Uterus (tissue), 3 donors: ENCODE measurements at regions not wholly inside any gene's neighbourhood (a gene's known extent, or its start where the extent isn't known, plus 50 kb on each side); places are given as distances from the start of the nearest gene placed in this dataset.

Experiments
- DNase-seq, 2 donors: peaks; one replicate each; pipeline ENCODE4 v3.0.0-alpha.2; 2019 to 2020
- H3K27ac ChIP-seq, 2 donors: fragments of 200-600 bp; sonication (generic); 1 replicate in 1 of 2; 2 replicates in 1 of 2; pipeline ENCODE4 v1.5.1; 2016 to 2018
- H3K27me3 ChIP-seq, 2 donors: fragments of 200-600 bp; sonication (generic); one replicate each; pipeline ENCODE4 v1.5.1; 2018 to 2019; ENCODE audit warnings: control low read depth in 1 of 2
- H3K36me3 ChIP-seq, 2 donors: fragments of 200-600 bp; sonication (generic); one replicate each; pipeline ENCODE4 v1.5.1; 2019; ENCODE audit warnings: control low read depth in 1 of 2
- H3K4me1 ChIP-seq, 2 donors: fragments of 200-600 bp; sonication (generic); one replicate each; pipeline ENCODE4 v1.5.1; 2018 to 2019; ENCODE audit warnings: control low read depth in 1 of 2
- H3K4me3 ChIP-seq, 2 donors: fragments of 200-600 bp; sonication (generic); 1 replicate in 1 of 2; 2 replicates in 1 of 2; pipeline ENCODE4 v1.5.1; 2018 to 2019; ENCODE audit warnings: mild to moderate bottlenecking in 1 of 2
- H3K9me3 ChIP-seq, 2 donors: fragments of 200-600 bp; sonication (generic); one replicate each; pipeline ENCODE4 v1.5.1; 2019; ENCODE audit warnings: control low read depth in 1 of 2
- CTCF ChIP-seq, 4 experiments: fragments of 200-600 bp in 2 of 4; fragments of 450-650 bp in 2 of 4; sonication (generic) in 2 of 4; IDR thresholded peaks; one replicate each; pipeline ENCODE4 v1.5.1; 2016 to 2019; ENCODE audit warnings: antibody characterized with exemption in 4 of 4, mild to moderate bottlenecking in 2 of 4, moderate library complexity in 1 of 4
- POLR2A ChIP-seq, 2 donors: fragments of 450-650 bp; IDR thresholded peaks; one replicate each; pipeline ENCODE4 v1.6.1; 2016; ENCODE audit warnings: antibody characterized with exemption in 2 of 2, mild to moderate bottlenecking in 1 of 2, moderate library complexity in 1 of 2
- intact Hi-C: fragments of 100-400 bp; cut with DNase I; formaldehyde crosslinking; loops from one replicate; pipeline ENCODE4 v1.15.1; 2023; ENCODE audit warnings: low total_unique reads
- donor health status: DM: yes; HTN: yes; CAD: no.

- no peak overlapping the region for H3K27ac ChIP-seq
- H3K27me3 ChIP-seq, result no peaks in the 10 kb centered on the region
- H3K9me3 ChIP-seq, result no peaks in the 10 kb centered on the region
- no peak for DNase-seq
- intact Hi-C loops, result no loop called here
- H3K36me3 ChIP-seq, result no peaks in the 10 kb centered on the region
- TF ChIP-seq POLR2A (IDR thresholded peaks at IDR 0.05) (no peak), CTCF (IDR thresholded peaks at IDR 0.05) (no peak)
- no peaks in the 10 kb centered on the region for H3K4me1 ChIP-seq
- no peak overlapping the region for H3K4me3 ChIP-seq
Measured at GRCh38 chr13:90826688-90827087, 520.8 kb upstream of the MIR17HG start.

DNA sequence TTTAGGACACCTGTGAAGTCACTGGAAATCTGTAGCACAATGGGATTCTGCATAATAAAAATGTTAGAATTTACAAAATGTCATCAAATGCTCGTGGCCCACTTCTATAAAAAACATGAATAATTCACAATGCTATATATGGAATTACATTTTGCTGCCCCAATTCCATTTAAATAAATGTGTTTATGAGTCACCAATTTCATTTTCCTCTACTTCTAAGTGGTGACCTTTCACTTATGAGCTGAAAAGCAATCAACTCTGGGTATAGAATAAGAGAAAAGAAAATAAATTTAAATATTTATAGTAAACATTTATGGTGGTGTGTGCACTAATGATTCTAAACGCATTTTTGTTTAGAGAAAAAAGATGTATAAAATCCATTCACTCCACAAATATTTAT is 516.7 kb upstream of the MIR17HG start:
- Histone ChIP-seq H3K4me3 (no peak overlapping the region), H3K27ac (no peak overlapping the region), H3K27me3 (no peaks in the 10 kb centered on the region), H3K36me3 (no peaks in the 10 kb centered on the region), H3K9me3 (no peaks in the 10 kb centered on the region), H3K4me1 (no peaks in the 10 kb centered on the region)
- no peak for DNase-seq
- TF ChIP-seq CTCF (IDR thresholded peaks at IDR 0.05), result no peak
- intact Hi-C loops, result no loop called here

DNA sequence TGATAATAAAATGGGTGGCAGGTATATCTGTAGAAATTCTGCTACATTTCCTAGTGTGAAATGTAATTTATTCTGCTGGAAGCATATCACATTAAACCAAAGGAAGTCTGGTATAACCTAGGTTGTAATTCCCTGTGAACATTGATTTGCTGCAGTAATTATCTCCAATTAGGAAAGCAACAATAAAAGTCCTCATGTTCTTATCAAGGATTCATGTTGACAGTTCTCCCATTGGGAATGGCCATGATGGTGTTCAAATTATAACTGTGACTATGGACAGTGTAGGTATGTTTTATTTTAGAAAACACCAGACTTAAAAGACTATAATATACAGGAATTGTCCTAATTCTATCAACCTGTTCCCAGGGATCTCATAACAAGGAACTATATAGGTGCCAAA is 513.5 kb upstream of the MIR17HG start:
- Histone ChIP-seq H3K9me3 (no peaks in the 10 kb centered on the region), H3K4me1 (no peaks in the 10 kb centered on the region), H3K27ac (no peak overlapping the region), H3K27me3 (no peaks in the 10 kb centered on the region), H3K4me3 (no peak overlapping the region), H3K36me3 (no peaks in the 10 kb centered on the region)
- intact Hi-C loops, result no loop called here
- TF ChIP-seq CTCF (IDR thresholded peaks at IDR 0.05), result no peak
- no peak for TF ChIP-seq POLR2A (IDR thresholded peaks at IDR 0.05)
- no peak for DNase-seq

GRCh38 chr13:90834700-90835099 is 512.8 kb upstream of the MIR17HG start:
- TF ChIP-seq CTCF (IDR thresholded peaks at IDR 0.05) (no peak), POLR2A (IDR thresholded peaks at IDR 0.05) (no peak)
- H3K4me1 ChIP-seq, result no peaks in the 10 kb centered on the region
- no peak overlapping the region for H3K4me3 ChIP-seq
- no peak for DNase-seq
- H3K27ac ChIP-seq, result no peak overlapping the region
- no peaks in the 10 kb centered on the region for H3K9me3 ChIP-seq
- intact Hi-C loops, result no loop called here
- H3K36me3 ChIP-seq, result no peaks in the 10 kb centered on the region
- no peaks in the 10 kb centered on the region for H3K27me3 ChIP-seq

GRCh38 chr13:90835826-90836225 is 511.7 kb upstream of the MIR17HG start:
- intact Hi-C loops, result no loop called here
- TF ChIP-seq CTCF (IDR thresholded peaks at IDR 0.05) (no peak), POLR2A (IDR thresholded peaks at IDR 0.05) (no peak)
- Histone ChIP-seq H3K27ac (no peak overlapping the region), H3K36me3 (no peaks in the 10 kb centered on the region), H3K9me3 (no peaks in the 10 kb centered on the region), H3K4me1 (no peaks in the 10 kb centered on the region), H3K27me3 (no peaks in the 10 kb centered on the region), H3K4me3 (no peak overlapping the region)
- no peak for DNase-seq
